ENCODE measurements at regions not wholly inside any gene's neighbourhood (a gene's known extent, or its start where the extent isn't known, plus 50 kb on each side); places are given as distances from the start of the nearest gene placed in this dataset.

- no peaks in the 10 kb centered on the region for H3K4me1 ChIP-seq (ENCODE audit: control insufficient read depth, extremely low read depth, insufficient read depth, low read length)
- H3K9ac ChIP-seq (ENCODE audit: control insufficient read depth, extremely low read depth, insufficient read depth, low read length) = no peak overlapping the region
- TF ChIP-seq CTCF (optimal IDR thresholded peaks at IDR 0.05 in 1 of 3, IDR thresholded peaks at IDR 0.05 in 1 of 3, conservative IDR thresholded peaks at IDR 0.05 in 1 of 3; ENCODE audit: extremely low read depth in 1 of 3, insufficient read depth in 2 of 3, low read length in 3 of 3) (no peak), EZH2 (IDR thresholded peaks at IDR 0.05; ENCODE audit: low read length) (no peak)
- no peaks in the 10 kb centered on the region for H3K9me3 ChIP-seq (ENCODE audit: control insufficient read depth, low read depth, low read length)
- H3K79me2 ChIP-seq (ENCODE audit: control insufficient read depth, insufficient read depth, low read length) = peaks cover 7% of the 10 kb centered on the region
- FAIRE-seq (no peak), DNase-seq (ENCODE audit: low read depth, low spot score) (no peak)
- H3K4me2 ChIP-seq (ENCODE audit: control insufficient read depth, extremely low read depth, insufficient read depth, low read depth, low read length) = no peak overlapping the region
- no peaks in the 10 kb centered on the region for H4K20me1 ChIP-seq (ENCODE audit: control insufficient read depth, extremely low read depth, insufficient read depth, low read length)
- no peak overlapping the region for H3K27ac ChIP-seq (ENCODE audit: control insufficient read depth, insufficient read depth, low read length)
- no peaks in the 10 kb centered on the region for H3K27me3 ChIP-seq (ENCODE audit: control insufficient read depth, extremely low read depth, insufficient read depth, low read length)
- H2AFZ ChIP-seq (ENCODE audit: control insufficient read depth, low read length) = no peak overlapping the region
- H3K4me3 ChIP-seq (ENCODE audit: control insufficient read depth in 2 of 3, extremely low read depth in 1 of 3, insufficient read depth in 2 of 3, low read depth in 1 of 3, low read length in 3 of 3) = no peak overlapping the region
- dilution Hi-C loops (cut with MboI; ENCODE audit: extremely low pct_ligation_motif_present, low sequenced_read_pairs) = no loop called here
- H3K9me1 ChIP-seq (ENCODE audit: control insufficient read depth, extremely low read depth, insufficient read depth, low read length) = no peaks in the 10 kb centered on the region
- peaks cover 15 to 33% of the 10 kb centered on the region in 2 experiments for H3K36me3 ChIP-seq (ENCODE audit: control insufficient read depth in 2 of 2, extremely low read depth in 1 of 2, insufficient read depth in 2 of 2, low read length in 2 of 2)
Measured at GRCh38 chr5:168088410-168089173, 202.9 kb upstream of the WWC1 start.

GRCh38 chr5:168089201-168089887 is 202.1 kb upstream of the WWC1 start:
- dilution Hi-C loops (cut with MboI; ENCODE audit: extremely low pct_ligation_motif_present, low sequenced_read_pairs) = no loop called here
- no peaks in the 10 kb centered on the region for H3K9me1 ChIP-seq (ENCODE audit: control insufficient read depth, extremely low read depth, insufficient read depth, low read length)
- no peak for FAIRE-seq

More at GRCh38 chr5:168089201-168089887, 202.1 kb upstream of the WWC1 start:
- H3K4me2 ChIP-seq (ENCODE audit: control insufficient read depth, extremely low read depth, insufficient read depth, low read depth, low read length) = no peak overlapping the region
- H3K9me3 ChIP-seq (ENCODE audit: control insufficient read depth, low read depth, low read length) = no peaks in the 10 kb centered on the region
- H3K4me3 ChIP-seq (ENCODE audit: control insufficient read depth in 2 of 3, extremely low read depth in 1 of 3, insufficient read depth in 2 of 3, low read depth in 1 of 3, low read length in 3 of 3) = no peak overlapping the region
- H3K27ac ChIP-seq (ENCODE audit: control insufficient read depth, insufficient read depth, low read length) = no peak overlapping the region
- no peak for TF ChIP-seq EZH2 (IDR thresholded peaks at IDR 0.05; ENCODE audit: low read length)
- TF ChIP-seq CTCF (optimal IDR thresholded peaks at IDR 0.05 in 1 of 3, IDR thresholded peaks at IDR 0.05 in 1 of 3, conservative IDR thresholded peaks at IDR 0.05 in 1 of 3; ENCODE audit: extremely low read depth in 1 of 3, insufficient read depth in 2 of 3, low read length in 3 of 3) = no peak
- no peaks in the 10 kb centered on the region for H4K20me1 ChIP-seq (ENCODE audit: control insufficient read depth, extremely low read depth, insufficient read depth, low read length)
- peaks cover 5% of the 10 kb centered on the region for H3K79me2 ChIP-seq (ENCODE audit: control insufficient read depth, insufficient read depth, low read length)
- H3K27me3 ChIP-seq (ENCODE audit: control insufficient read depth, extremely low read depth, insufficient read depth, low read length) = no peaks in the 10 kb centered on the region
- no peak overlapping the region for H2AFZ ChIP-seq (ENCODE audit: control insufficient read depth, low read length)
- H3K9ac ChIP-seq (ENCODE audit: control insufficient read depth, extremely low read depth, insufficient read depth, low read length) = no peak overlapping the region
- DNase-seq (ENCODE audit: low read depth, low spot score) = no peak
- no peaks in the 10 kb centered on the region for H3K4me1 ChIP-seq (ENCODE audit: control insufficient read depth, extremely low read depth, insufficient read depth, low read length)
- H3K36me3 ChIP-seq (ENCODE audit: control insufficient read depth in 2 of 2, extremely low read depth in 1 of 2, insufficient read depth in 2 of 2, low read length in 2 of 2) = peaks cover 15 to 37% of the 10 kb centered on the region in 2 experiments

Measured in keratinocyte (primary cell).